ENCODE measurements at regions not wholly inside any gene's neighbourhood (a gene's known extent, or its start where the extent isn't known, plus 50 kb on each side); places are given as distances from the start of the nearest gene placed in this dataset.

GRCh38 chr20:60314727-60315126, 356.5 kb downstream of the CDH26 start:
- Mint-ChIP-seq H3K36me3 (ENCODE audit: unreplicated experiment) (no peaks in the 10 kb centered on the region), H3K27ac (ENCODE audit: unreplicated experiment) (no peak overlapping the region), H3K9me3 (ENCODE audit: unreplicated experiment) (peaks cover 1% of the 10 kb centered on the region), H3K4me3 (ENCODE audit: unreplicated experiment) (no peak overlapping the region), H3K27me3 (ENCODE audit: unreplicated experiment) (peaks cover 1% of the 10 kb centered on the region), H3K4me1 (ENCODE audit: low read depth, unreplicated experiment) (peaks cover 4% of the 10 kb centered on the region)
- DNase-seq, result no peak
- no peak for TF ChIP-seq CTCF (IDR thresholded peaks at IDR 0.05; ENCODE audit: partially characterized antibody, unreplicated experiment)

- no peaks in the 10 kb centered on the region for H3K4me1 Mint-ChIP-seq (ENCODE audit: low read depth, unreplicated experiment)
- no peak overlapping the region for H3K27ac Mint-ChIP-seq (ENCODE audit: unreplicated experiment)
- H3K36me3 Mint-ChIP-seq (ENCODE audit: unreplicated experiment), result no peaks in the 10 kb centered on the region
- no peak for TF ChIP-seq CTCF (IDR thresholded peaks at IDR 0.05; ENCODE audit: partially characterized antibody, unreplicated experiment)
- H3K4me3 Mint-ChIP-seq (ENCODE audit: unreplicated experiment), result no peak overlapping the region
- DNase-seq, result no peak
- peaks cover 1% of the 10 kb centered on the region for H3K27me3 Mint-ChIP-seq (ENCODE audit: unreplicated experiment)
- peaks cover 1% of the 10 kb centered on the region for H3K9me3 Mint-ChIP-seq (ENCODE audit: unreplicated experiment)
Observed at GRCh38 chr20:60316476-60317158, 358.4 kb downstream of the CDH26 start.

GRCh38 chr20:60317401-60317800, 359.2 kb downstream of the CDH26 start:
- Mint-ChIP-seq H3K36me3 (ENCODE audit: unreplicated experiment) (no peaks in the 10 kb centered on the region), H3K4me3 (ENCODE audit: unreplicated experiment) (no peak overlapping the region), H3K27ac (ENCODE audit: unreplicated experiment) (no peak overlapping the region), H3K9me3 (ENCODE audit: unreplicated experiment) (peaks cover 1% of the 10 kb centered on the region), H3K4me1 (ENCODE audit: low read depth, unreplicated experiment) (no peaks in the 10 kb centered on the region), H3K27me3 (ENCODE audit: unreplicated experiment) (peaks cover 1% of the 10 kb centered on the region)
- no peak for TF ChIP-seq CTCF (IDR thresholded peaks at IDR 0.05; ENCODE audit: partially characterized antibody, unreplicated experiment)
- DNase-seq, result no peak

- Mint-ChIP-seq H3K36me3 (ENCODE audit: unreplicated experiment) (peaks cover 4% of the 10 kb centered on the region), H3K27me3 (ENCODE audit: unreplicated experiment) (no peaks in the 10 kb centered on the region), H3K27ac (ENCODE audit: unreplicated experiment) (no peak overlapping the region), H3K4me3 (ENCODE audit: unreplicated experiment) (no peak overlapping the region), H3K9me3 (ENCODE audit: unreplicated experiment) (peaks cover 1% of the 10 kb centered on the region), H3K4me1 (ENCODE audit: low read depth, unreplicated experiment) (no peaks in the 10 kb centered on the region)
- DNase-seq, result no peak
- no peak for TF ChIP-seq CTCF (IDR thresholded peaks at IDR 0.05; ENCODE audit: partially characterized antibody, unreplicated experiment)
Observed at GRCh38 chr20:60321601-60322000, 363.4 kb downstream of the CDH26 start.

- Mint-ChIP-seq H3K9me3 (ENCODE audit: unreplicated experiment) (no peaks in the 10 kb centered on the region), H3K4me3 (ENCODE audit: unreplicated experiment) (no peak overlapping the region), H3K27me3 (ENCODE audit: unreplicated experiment) (no peaks in the 10 kb centered on the region), H3K27ac (ENCODE audit: unreplicated experiment) (no peak overlapping the region), H3K4me1 (ENCODE audit: low read depth, unreplicated experiment) (no peaks in the 10 kb centered on the region), H3K36me3 (ENCODE audit: unreplicated experiment) (peaks cover 4% of the 10 kb centered on the region)
- DNase-seq, result no peak
- TF ChIP-seq CTCF (IDR thresholded peaks at IDR 0.05; ENCODE audit: partially characterized antibody, unreplicated experiment), result no peak
Observed at GRCh38 chr20:60326821-60327220, 368.6 kb downstream of the CDH26 start.
